Skeletal muscle tissue (tissue), 3 donors: ENCODE measurements at regions not wholly inside any gene's neighbourhood (a gene's known extent, or its start where the extent isn't known, plus 50 kb on each side); places are given as distances from the start of the nearest gene placed in this dataset.

Source experiments
- H3K27ac ChIP-seq: one replicate; pipeline ENCODE4 v1.7.0; 2013; ENCODE audit warnings: mild to moderate bottlenecking, low read depth, low read length, inconsistent platforms
- H3K27me3 ChIP-seq, 3 donors: one replicate each; pipeline ENCODE4 v1.7.0; 2013; ENCODE audit warnings: low read length in 3 of 3; ENCODE audit not compliant: control insufficient read depth in 3 of 3, insufficient read depth in 3 of 3
- H3K36me3 ChIP-seq, 3 donors: one replicate each; pipeline ENCODE4 v1.7.0; 2013; ENCODE audit warnings: low read length in 3 of 3; ENCODE audit not compliant: control insufficient read depth in 3 of 3, insufficient read depth in 3 of 3
- H3K4me1 ChIP-seq, 3 donors: one replicate each; pipeline ENCODE4 v1.7.0; 2013; ENCODE audit warnings: low read length in 3 of 3, mild to moderate bottlenecking in 3 of 3; ENCODE audit not compliant: control insufficient read depth in 3 of 3, insufficient read depth in 3 of 3
- H3K4me3 ChIP-seq, 3 donors: one replicate each; pipeline ENCODE4 v1.7.0; 2013; ENCODE audit warnings: low read length in 3 of 3
- H3K9ac ChIP-seq, 3 donors: one replicate each; pipeline ENCODE4 v1.7.0; 2013; ENCODE audit warnings: low read length in 3 of 3, mild to moderate bottlenecking in 3 of 3, moderate library complexity in 2 of 3, low read depth in 1 of 3
- H3K9me3 ChIP-seq, 3 donors: one replicate each; pipeline ENCODE4 v1.7.0; 2013; ENCODE audit warnings: low read length in 3 of 3; ENCODE audit not compliant: control insufficient read depth in 3 of 3
- donor health status: Osteomylitis.

GRCh38 chrX:9163214-9163709, 129.3 kb upstream of the FAM9B start:
- H3K27ac ChIP-seq: no peak overlapping the region
- H3K27me3 ChIP-seq: no peaks in the 10 kb centered on the region
- peaks cover 0 to 3% (median 3%) of the 10 kb centered on the region in 3 donors for H3K9me3 ChIP-seq
- H3K4me1 ChIP-seq: no peaks in the 10 kb centered on the region
- H3K4me3 ChIP-seq: no peak overlapping the region
- no peak overlapping the region for H3K9ac ChIP-seq
- no peaks in the 10 kb centered on the region for H3K36me3 ChIP-seq

DNA sequence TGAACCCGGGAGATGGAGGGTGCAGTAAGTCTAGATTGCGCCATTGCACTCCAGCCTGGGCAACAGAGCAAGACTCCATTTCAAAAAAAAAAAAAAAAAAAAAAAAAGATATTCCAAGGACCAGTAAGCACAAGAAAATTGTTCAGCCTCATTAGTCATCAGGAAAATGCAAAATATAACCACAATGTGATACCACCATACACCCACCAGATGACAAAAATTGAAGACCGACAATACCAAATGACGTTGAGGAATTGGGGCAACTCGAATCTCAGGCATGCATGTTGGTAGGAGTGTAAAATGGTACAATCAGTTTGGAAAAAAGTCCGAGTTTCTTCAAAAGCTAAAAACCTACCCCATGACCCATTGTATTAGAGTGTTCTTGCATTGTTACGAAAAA, 130.2 kb upstream of the FAM9B start:
- H3K9ac ChIP-seq: no peak overlapping the region
- H3K9me3 ChIP-seq: peaks cover 0 to 3% (median 3%) of the 10 kb centered on the region in 3 donors
- no peaks in the 10 kb centered on the region for H3K36me3 ChIP-seq
- no peak overlapping the region for H3K4me3 ChIP-seq
- no peak overlapping the region for H3K27ac ChIP-seq
- H3K27me3 ChIP-seq: no peaks in the 10 kb centered on the region
- H3K4me1 ChIP-seq: no peaks in the 10 kb centered on the region

DNA sequence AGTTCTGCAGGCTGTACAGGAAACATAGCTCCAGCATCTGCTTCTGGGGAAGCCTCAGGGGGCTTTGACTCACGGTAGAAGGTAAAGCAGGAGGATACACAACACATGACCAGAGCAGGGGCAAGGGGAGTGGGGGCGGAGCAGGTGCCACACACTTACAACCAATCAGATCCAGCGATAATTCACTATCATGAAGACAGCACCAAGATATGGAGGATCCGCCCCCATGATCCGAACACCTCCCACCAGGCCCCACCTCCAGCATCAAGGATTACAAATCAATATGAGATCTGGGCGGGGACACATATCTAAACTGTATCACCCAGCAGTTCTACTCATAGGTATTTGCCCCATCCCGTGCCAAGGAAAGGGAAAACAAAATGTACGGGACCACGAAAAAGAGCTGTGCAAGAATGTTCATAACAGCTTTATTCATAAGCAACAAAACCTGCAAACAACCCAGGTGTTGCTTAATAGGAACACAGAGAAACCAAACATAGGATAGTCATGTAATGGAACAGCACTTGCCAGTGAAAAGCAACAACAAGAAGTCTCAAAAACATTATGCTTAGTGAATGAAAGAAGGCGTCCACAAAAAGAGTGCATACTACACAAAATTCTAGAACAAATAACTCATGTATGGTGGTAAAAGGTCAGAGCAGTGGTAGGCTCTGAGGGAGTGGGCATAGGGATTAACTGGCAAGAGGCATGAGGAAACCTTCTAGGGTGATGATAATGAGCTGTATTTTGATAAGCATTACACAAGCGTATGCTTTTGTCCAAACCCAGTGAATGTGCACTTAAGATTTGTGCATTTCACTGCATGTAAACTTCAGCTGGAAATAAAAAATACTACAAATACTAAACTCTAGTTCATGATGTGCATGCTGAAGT, 130.9 kb upstream of the FAM9B start:
- Histone ChIP-seq H3K4me1 (no peaks in the 10 kb centered on the region), H3K4me3 (no peak overlapping the region), H3K27ac (no peak overlapping the region), H3K27me3 (no peaks in the 10 kb centered on the region), H3K9me3 (peaks cover 0 to 3% (median 3%) of the 10 kb centered on the region in 3 donors), H3K36me3 (no peaks in the 10 kb centered on the region), H3K9ac (no peak overlapping the region)

- no peak overlapping the region for H3K9ac ChIP-seq
- no peak overlapping the region for H3K4me3 ChIP-seq
- no peaks in the 10 kb centered on the region for H3K4me1 ChIP-seq
- H3K27me3 ChIP-seq: no peaks in the 10 kb centered on the region
- no peaks in the 10 kb centered on the region for H3K36me3 ChIP-seq
- H3K27ac ChIP-seq: no peak overlapping the region
- H3K9me3 ChIP-seq: peaks cover 0 to 3% (median 3%) of the 10 kb centered on the region in 3 donors
These were observed 132.6 kb upstream of the FAM9B start for GRCh38 chrX:9166584-9166944.

- no peaks in the 10 kb centered on the region for H3K36me3 ChIP-seq
- no peak overlapping the region for H3K9ac ChIP-seq
- H3K4me1 ChIP-seq: no peaks in the 10 kb centered on the region
- no peak overlapping the region for H3K4me3 ChIP-seq
- no peak overlapping the region for H3K27ac ChIP-seq
- peaks cover 0 to 5% (median 3%) of the 10 kb centered on the region in 3 donors for H3K9me3 ChIP-seq
- no peaks in the 10 kb centered on the region for H3K27me3 ChIP-seq
These were observed 138.0 kb upstream of the FAM9B start for GRCh38 chrX:9171841-9172463.

GRCh38 chrX:9172464-9172850, 138.5 kb upstream of the FAM9B start:
- H3K9me3 ChIP-seq: peaks cover 0 to 5% (median 2%) of the 10 kb centered on the region in 3 donors
- H3K27ac ChIP-seq: no peak overlapping the region
- no peak overlapping the region for H3K9ac ChIP-seq
- no peaks in the 10 kb centered on the region for H3K4me1 ChIP-seq
- H3K36me3 ChIP-seq: no peaks in the 10 kb centered on the region
- H3K4me3 ChIP-seq: no peak overlapping the region
- H3K27me3 ChIP-seq: no peaks in the 10 kb centered on the region

- Histone ChIP-seq H3K36me3 (no peaks in the 10 kb centered on the region), H3K9me3 (no peaks in the 10 kb centered on the region), H3K4me1 (no peaks in the 10 kb centered on the region), H3K27ac (no peak overlapping the region), H3K9ac (no peak overlapping the region), H3K27me3 (no peaks in the 10 kb centered on the region), H3K4me3 (no peak overlapping the region)
These were observed 146.7 kb upstream of the FAM9B start for GRCh38 chrX:9180623-9181022.

- Histone ChIP-seq H3K27ac (no peak overlapping the region), H3K27me3 (no peaks in the 10 kb centered on the region), H3K9ac (no peak overlapping the region), H3K4me3 (no peak overlapping the region), H3K4me1 (no peaks in the 10 kb centered on the region), H3K9me3 (no peaks in the 10 kb centered on the region), H3K36me3 (no peaks in the 10 kb centered on the region)
These were observed 148.1 kb upstream of the FAM9B start for GRCh38 chrX:9182041-9182440.

- Histone ChIP-seq H3K9me3 (no peaks in the 10 kb centered on the region), H3K27ac (no peak overlapping the region), H3K9ac (no peak overlapping the region), H3K4me1 (no peaks in the 10 kb centered on the region), H3K27me3 (peaks cover 0 to 4% (median 0%) of the 10 kb centered on the region in 3 donors), H3K36me3 (no peaks in the 10 kb centered on the region), H3K4me3 (no peak overlapping the region)
These were observed 149.6 kb upstream of the FAM9B start for GRCh38 chrX:9183481-9183880.

DNA sequence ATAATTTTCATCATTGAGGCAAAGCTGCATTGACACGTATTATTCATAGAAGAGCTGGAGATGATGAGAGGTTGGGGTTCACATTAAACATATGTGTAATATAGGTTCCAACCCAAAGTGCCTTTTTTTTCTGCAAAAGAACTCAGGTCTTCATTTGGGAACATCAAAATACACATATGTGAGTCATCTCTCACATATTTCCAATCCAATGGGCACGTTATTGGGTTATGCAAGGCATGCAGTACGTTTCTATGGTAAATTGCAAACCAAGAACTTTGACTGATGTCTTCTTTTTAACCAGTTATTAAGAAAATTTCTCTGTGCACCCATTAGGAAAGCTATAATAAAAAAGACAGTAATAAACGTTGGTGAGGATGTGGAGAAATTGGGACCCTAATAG, 150.3 kb upstream of the FAM9B start:
- no peaks in the 10 kb centered on the region for H3K36me3 ChIP-seq
- no peak overlapping the region for H3K9ac ChIP-seq
- no peak overlapping the region for H3K27ac ChIP-seq
- no peaks in the 10 kb centered on the region for H3K9me3 ChIP-seq
- H3K4me1 ChIP-seq: no peaks in the 10 kb centered on the region
- H3K27me3 ChIP-seq: peaks cover 0 to 4% (median 0%) of the 10 kb centered on the region in 3 donors
- H3K4me3 ChIP-seq: no peak overlapping the region
